Epithelial cell of esophagus (primary cell): ENCODE measurements at regions not wholly inside any gene's neighbourhood (a gene's known extent, or its start where the extent isn't known, plus 50 kb on each side); places are given as distances from the start of the nearest gene placed in this dataset.

Experiments
- DNase-seq: peaks from one replicate; pipeline ENCODE4 v3.0.0; 2010; ENCODE audit warnings: low read depth
- H3K4me3 ChIP-seq: 2 replicates; pipeline ENCODE4 v1.5.1; 2011; ENCODE audit warnings: mild to moderate bottlenecking, low read length, control low read depth
- CTCF ChIP-seq: IDR thresholded peaks from 2 replicates; pipeline ENCODE4 v1.5.1; 2011; ENCODE audit warnings: low read depth, mild to moderate bottlenecking, low read length, control low read depth, inconsistent platforms; ENCODE audit not compliant: insufficient read depth; ENCODE audit errors: missing control alignments

GRCh38 chr12:131618701-131619100 is 92.2 kb upstream of the SFSWAP start:
- TF ChIP-seq CTCF, result no peak
- H3K4me3 ChIP-seq, result no peak overlapping the region
- DNase-seq, result no peak

- no peak for TF ChIP-seq CTCF
- no peak overlapping the region for H3K4me3 ChIP-seq
- no peak for DNase-seq
These were observed 91.7 kb upstream of the SFSWAP start for GRCh38 chr12:131619106-131619642.

GRCh38 chr12:131619736-131620506 is 91.0 kb upstream of the SFSWAP start:
- DNase-seq, result no peak
- no peak overlapping the region for H3K4me3 ChIP-seq
- no peak for TF ChIP-seq CTCF

- no peak for DNase-seq
- TF ChIP-seq CTCF, result no peak
- no peak overlapping the region for H3K4me3 ChIP-seq
These were observed 90.4 kb upstream of the SFSWAP start for GRCh38 chr12:131620520-131620919.

- no peak overlapping the region for H3K4me3 ChIP-seq
- TF ChIP-seq CTCF, result no peak
- DNase-seq, result no peak
These were observed 89.8 kb upstream of the SFSWAP start for GRCh38 chr12:131620946-131621681.

GRCh38 chr12:131621701-131622421 is 89.0 kb upstream of the SFSWAP start:
- DNase-seq, result peak; percentile 21
- H3K4me3 ChIP-seq, result no peak overlapping the region
- no peak for TF ChIP-seq CTCF
